Heart right ventricle (tissue), 16 donors: ENCODE measurements at regions not wholly inside any gene's neighbourhood (a gene's known extent, or its start where the extent isn't known, plus 50 kb on each side); places are given as distances from the start of the nearest gene placed in this dataset.

Experiments
- ATAC-seq, 8 donors: fragments of 200-7000 bp; cut with Tn5 transposase; one replicate each; pipeline ENCODE4 v1.9.1; 2020; ENCODE audit warnings: mild to moderate bottlenecking in 8 of 8, moderate library complexity in 8 of 8, moderate number of reproducible peaks in 1 of 8
- DNase-seq, 2 donors: peaks; one replicate each; pipeline ENCODE4 v3.0.0-alpha.2; 2020
- H3K27ac ChIP-seq, 10 donors: fragments of 200-600 bp; sonication (generic) in 2 of 10; one replicate each; pipeline versions ENCODE4 v1.5.0 to v1.8.0; 2020 to 2022; ENCODE audit warnings: mild to moderate bottlenecking in 3 of 10
- H3K27me3 ChIP-seq, 7 donors: fragments of 200-600 bp; one replicate each; pipeline ENCODE4 v1.8.0; 2021 to 2022; ENCODE audit warnings: mild to moderate bottlenecking in 2 of 7
- H3K36me3 ChIP-seq, 9 donors: fragments of 200-600 bp; sonication (generic) in 1 of 9; one replicate each; pipeline versions ENCODE4 v1.5.0 to v1.8.0; 2020 to 2022; ENCODE audit warnings: mild to moderate bottlenecking in 2 of 9
- H3K4me1 ChIP-seq, 9 donors: fragments of 200-600 bp; sonication (generic) in 1 of 9; one replicate each; pipeline versions ENCODE4 v1.5.0 to v1.8.0; 2020 to 2022; ENCODE audit warnings: mild to moderate bottlenecking in 4 of 9
- H3K4me3 ChIP-seq, 10 donors: fragments of 200-600 bp; sonication (generic) in 2 of 10; one replicate each; pipeline versions ENCODE4 v1.5.0 to v1.8.0; 2020 to 2022; ENCODE audit warnings: mild to moderate bottlenecking in 7 of 10, moderate library complexity in 2 of 10
- H3K9me3 ChIP-seq, 11 donors: fragments of 200-600 bp in 10 of 11; sonication (generic) in 2 of 11; one replicate each; pipeline versions ENCODE4 v1.5.0 to v1.8.0; 2013 to 2022; ENCODE audit warnings: mild to moderate bottlenecking in 2 of 11, control low read depth in 1 of 11, moderate library complexity in 1 of 11
- WGBS, 2 donors: extraction: QIAGEN DNeasy Blood & Tissue Kit; methylation state at CpG; one replicate each; pipeline ENCODE4 v1.1.7; 2013; ENCODE audit warnings: inconsistent platforms in 1 of 2; 5-methylcytosine and 5-hydroxymethylcytosine counted together
- intact Hi-C, 10 donors: fragments of 100-400 bp; cut with DNase I; formaldehyde crosslinking; loops; one replicate each; pipeline versions ENCODE4 v1.11.1 to v1.14.2; 2022
- TF ChIP-seq, protein P1 (sequence below), 9 donors: fragments of 200-600 bp; sonication (generic) in 2 of 9; IDR thresholded peaks; one replicate each; pipeline versions ENCODE4 v1.5.0 to v1.8.0; 2021 to 2022; ENCODE audit warnings: antibody characterized with exemption in 9 of 9, mild to moderate bottlenecking in 5 of 9, moderate library complexity in 1 of 9
- donor health status: Arrhythmogenic right ventricular cardiomyopathy.
- donor health status: ischemic (EF 13 %, LVEDD 7.1; RV severe dilation, severe dysfunction).
- donor health status: healthy with polysubstance abuse.
- donor health status: DM: no; HTN: yes; CAD: no.
- donor health status: DM: no; HTN: no; CAD: no.
- donor health status: ischemic (EF 25% LVEDD 6.9; RV normal size, moderate dysfunction).
- donor health status: ischemic (EF 25% LVEDD 5.7; RV mildly dilated, moderate dysfunction).
- donor health status: healthy.
- donor health status: DM: yes; HTN: yes; CAD: no.
- donor health status: Ischemic cardiomyopathy.
- donor health status: ischemic (EF 35%, LVEDD 5.7; RV mildly dilated, moderate dysfunction).
- donor health status: nonischemic (EF 11% LVEDD 7.7; RV severe dilation, severe dysfunction).
- donor health status: DM: yes; HTN: yes; CAD: no.
- donor health status: PGD.
- donor health status: ischemic (EF 29% LVEDD 5.4; RV normal size, mild dysfunction).
- donor health status: nonischemic (EF 23%, LVEDD 6.1; RV moderate dilation, normal function).

DNA sequence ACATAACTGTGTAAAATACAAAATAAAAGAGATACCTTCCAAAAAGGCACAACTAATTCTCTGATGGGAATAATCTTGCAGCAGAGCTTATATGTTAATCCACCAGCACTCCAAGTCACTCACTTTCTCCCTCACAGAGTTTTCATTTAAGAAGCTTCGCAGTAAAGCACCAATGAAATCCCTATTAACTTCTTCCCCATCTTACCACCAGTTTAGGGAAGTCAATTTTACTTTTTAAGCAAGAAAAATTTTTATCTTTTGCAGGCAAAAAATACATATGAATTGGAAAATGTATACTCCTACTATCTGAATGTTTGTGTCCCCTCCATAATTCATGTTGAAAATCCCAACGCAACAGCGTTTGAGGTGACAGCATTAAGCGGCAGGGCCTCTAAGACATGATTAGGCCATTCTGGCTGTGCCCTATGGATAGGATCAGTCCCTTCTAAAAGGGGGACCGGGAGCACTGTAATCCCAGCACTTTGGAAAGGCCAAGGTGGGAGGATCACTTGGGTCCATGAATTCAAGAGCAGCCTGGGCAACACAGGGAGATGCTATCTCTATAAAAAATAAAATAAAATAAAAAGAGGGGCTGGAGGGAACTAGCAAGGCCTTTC, 435.8 kb downstream of the SHQ1 start:
- TF ChIP-seq, protein P1, sequence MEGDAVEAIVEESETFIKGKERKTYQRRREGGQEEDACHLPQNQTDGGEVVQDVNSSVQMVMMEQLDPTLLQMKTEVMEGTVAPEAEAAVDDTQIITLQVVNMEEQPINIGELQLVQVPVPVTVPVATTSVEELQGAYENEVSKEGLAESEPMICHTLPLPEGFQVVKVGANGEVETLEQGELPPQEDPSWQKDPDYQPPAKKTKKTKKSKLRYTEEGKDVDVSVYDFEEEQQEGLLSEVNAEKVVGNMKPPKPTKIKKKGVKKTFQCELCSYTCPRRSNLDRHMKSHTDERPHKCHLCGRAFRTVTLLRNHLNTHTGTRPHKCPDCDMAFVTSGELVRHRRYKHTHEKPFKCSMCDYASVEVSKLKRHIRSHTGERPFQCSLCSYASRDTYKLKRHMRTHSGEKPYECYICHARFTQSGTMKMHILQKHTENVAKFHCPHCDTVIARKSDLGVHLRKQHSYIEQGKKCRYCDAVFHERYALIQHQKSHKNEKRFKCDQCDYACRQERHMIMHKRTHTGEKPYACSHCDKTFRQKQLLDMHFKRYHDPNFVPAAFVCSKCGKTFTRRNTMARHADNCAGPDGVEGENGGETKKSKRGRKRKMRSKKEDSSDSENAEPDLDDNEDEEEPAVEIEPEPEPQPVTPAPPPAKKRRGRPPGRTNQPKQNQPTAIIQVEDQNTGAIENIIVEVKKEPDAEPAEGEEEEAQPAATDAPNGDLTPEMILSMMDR (IDR thresholded peaks at IDR 0.05), result no peak
- Histone ChIP-seq H3K9me3 (no peaks in the 10 kb centered on the region), H3K4me1 (peaks cover 2 to 76% (median 51%) of the 10 kb centered on the region in 9 donors), H3K36me3 (no peaks in the 10 kb centered on the region), H3K27ac (peak overlapping the region in 1 of 10 donors; percentile 22), H3K4me3 (no peak overlapping the region), H3K27me3 (no peaks in the 10 kb centered on the region)
- DNase-seq, result no peak
- ATAC-seq, result no peak
- WGBS, 2 donors, result 93% methylated on average over 5 of the region's 5 CpGs
- intact Hi-C loops, result no loop called here

DNA sequence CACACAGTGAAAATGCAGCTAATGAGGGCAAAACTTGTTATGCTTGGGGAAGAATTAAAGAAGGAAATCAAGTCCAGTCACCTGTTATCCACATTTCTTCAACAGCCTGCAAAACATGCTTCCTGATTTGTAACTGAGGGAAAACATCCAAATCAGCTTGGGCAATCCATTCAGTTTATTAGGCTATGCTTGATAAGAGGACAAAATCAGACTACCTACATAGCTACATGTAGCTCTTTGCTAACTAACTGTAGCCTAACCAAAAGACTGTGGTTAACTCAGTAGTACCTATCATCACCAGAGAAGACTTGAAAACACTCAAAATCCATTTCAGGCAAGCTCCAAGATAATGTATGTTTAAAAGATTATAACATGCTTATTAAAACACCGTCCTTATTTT, 436.4 kb downstream of the SHQ1 start:
- H3K27ac ChIP-seq, result no peak overlapping the region
- H3K9me3 ChIP-seq, result no peaks in the 10 kb centered on the region
- 69 to 75% methylated on average over 1 of the region's 1 CpG for WGBS, 2 donors
- intact Hi-C loops, result no loop called here
- no peaks in the 10 kb centered on the region for H3K27me3 ChIP-seq
- TF ChIP-seq, protein P1 (IDR thresholded peaks at IDR 0.05), result no peak
- DNase-seq (no peak), ATAC-seq (no peak)
- peaks cover 2 to 74% (median 55%) of the 10 kb centered on the region in 9 donors for H3K4me1 ChIP-seq
- no peaks in the 10 kb centered on the region for H3K36me3 ChIP-seq
- H3K4me3 ChIP-seq, result no peak overlapping the region

DNA sequence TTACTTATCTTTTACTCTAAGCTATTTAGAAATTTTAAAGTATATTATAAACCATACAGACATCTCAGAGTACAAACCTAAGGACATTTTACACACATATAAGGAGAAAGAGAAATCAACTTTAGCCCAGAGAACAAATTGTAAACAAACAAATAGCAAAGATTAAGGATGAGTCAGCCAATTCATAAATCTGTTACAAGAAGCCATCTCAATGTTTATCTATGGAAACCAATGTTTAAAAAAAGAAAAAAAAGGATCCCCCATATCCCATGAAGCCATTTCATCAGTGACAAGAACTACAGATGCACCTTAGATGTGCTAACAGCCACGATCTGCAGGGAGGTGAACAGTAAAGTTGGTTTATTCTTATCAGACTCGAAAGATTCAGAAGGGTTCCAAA, 437.1 kb downstream of the SHQ1 start:
- intact Hi-C loops, result no loop called here
- Histone ChIP-seq H3K4me3 (no peak overlapping the region), H3K27ac (no peak overlapping the region), H3K36me3 (no peaks in the 10 kb centered on the region), H3K9me3 (no peaks in the 10 kb centered on the region), H3K4me1 (peaks cover 2 to 78% (median 62%) of the 10 kb centered on the region in 9 donors), H3K27me3 (no peaks in the 10 kb centered on the region)
- ATAC-seq (no peak), DNase-seq (no peak)
- 68 to 75% methylated on average over 2 of the region's 2 CpGs for WGBS, 2 donors
- TF ChIP-seq, protein P1 (IDR thresholded peaks at IDR 0.05), result no peak

DNA sequence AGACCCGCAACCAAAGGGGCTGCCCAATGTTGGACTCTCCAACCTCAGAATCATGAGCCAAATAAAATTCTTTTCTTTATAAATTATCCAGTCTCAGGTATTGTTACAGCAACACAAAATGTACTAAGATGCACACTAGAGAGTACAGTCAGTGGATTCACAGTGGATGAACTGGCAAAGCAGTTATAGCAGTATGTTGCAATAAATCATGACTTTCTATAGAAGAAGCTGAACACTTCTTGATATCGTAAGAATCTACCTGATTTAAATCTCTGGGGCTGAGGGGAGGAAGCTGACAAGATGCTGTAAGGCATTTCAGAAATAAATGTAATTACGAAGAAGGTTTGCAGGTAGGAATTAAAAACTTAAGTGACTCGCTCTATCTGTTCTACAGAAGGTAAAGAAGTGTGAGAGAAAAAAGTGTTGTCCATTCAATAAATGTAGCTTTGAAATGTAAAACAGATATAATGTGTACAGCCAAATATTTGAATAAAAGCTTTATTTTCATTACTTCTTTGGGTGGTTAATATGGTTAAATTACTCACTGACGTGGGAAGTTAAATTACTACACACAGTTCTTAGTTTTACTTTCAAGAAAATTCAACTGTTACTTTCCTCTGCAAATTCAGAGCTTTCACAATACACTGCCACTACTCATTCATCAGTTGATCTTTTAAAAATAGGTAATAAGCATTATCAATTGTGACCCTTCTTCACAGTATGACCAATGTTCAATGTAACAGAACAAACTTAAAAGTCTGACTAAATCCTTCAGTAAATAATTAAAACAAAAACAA, 439.1 kb downstream of the SHQ1 start:
- Histone ChIP-seq H3K9me3 (no peaks in the 10 kb centered on the region), H3K4me3 (no peak overlapping the region), H3K4me1 (peaks cover 2 to 95% (median 76%) of the 10 kb centered on the region in 9 donors), H3K27me3 (no peaks in the 10 kb centered on the region), H3K36me3 (no peaks in the 10 kb centered on the region), H3K27ac (no peak overlapping the region)
- intact Hi-C loops, result no loop called here
- ATAC-seq (no peak), DNase-seq (no peak)
- TF ChIP-seq, protein P1 (IDR thresholded peaks at IDR 0.05), result no peak
- WGBS, 2 donors, result 93 to 96% methylated on average over 5 of the region's 5 CpGs
